GM21619 (cell line): ENCODE measurements at regions not wholly inside any gene's neighbourhood (a gene's known extent, or its start where the extent isn't known, plus 50 kb on each side); places are given as distances from the start of the nearest gene placed in this dataset.

Experiments
- ATAC-seq: cut with Tn5 transposase; IDR thresholded peaks from one replicate; pipeline ENCODE4 v1.9.1; 2021; ENCODE audit not compliant: unreplicated experiment

GRCh38 chr5:3734632-3735031, 139.0 kb downstream of the IRX1 start:
- no peak for ATAC-seq

GRCh38 chr5:3736466-3736865, 140.8 kb downstream of the IRX1 start:
- no peak for ATAC-seq

GRCh38 chr5:3736926-3737325, 141.3 kb downstream of the IRX1 start:
- no peak for ATAC-seq

- ATAC-seq: no peak
These were observed 143.3 kb downstream of the IRX1 start for GRCh38 chr5:3738919-3739318.

- ATAC-seq: no peak
These were observed 145.1 kb downstream of the IRX1 start for GRCh38 chr5:3740546-3741373.

- no peak for ATAC-seq
These were observed 145.7 kb downstream of the IRX1 start for GRCh38 chr5:3741374-3741770.

DNA sequence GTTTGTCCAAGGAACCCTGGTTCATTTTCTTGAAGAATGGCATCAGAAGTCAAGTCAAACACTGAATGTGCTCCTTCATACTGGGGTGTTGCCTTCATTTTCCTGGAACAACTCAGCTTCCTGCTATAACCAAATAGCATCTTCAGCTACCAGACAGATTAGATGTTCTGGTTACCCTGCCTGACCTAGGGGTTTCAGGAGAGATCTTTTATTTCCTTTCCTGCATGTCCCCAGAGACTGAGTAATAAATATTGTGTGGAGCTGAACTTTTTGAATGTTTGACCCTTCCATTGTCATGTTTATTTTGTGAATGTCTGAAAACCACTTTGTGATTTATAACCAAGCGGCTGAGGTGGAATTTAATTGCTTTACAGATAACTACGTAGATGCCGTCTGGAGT, 147.1 kb downstream of the IRX1 start:
- ATAC-seq: no peak

GRCh38 chr5:3751846-3752245, 156.2 kb downstream of the IRX1 start:
- ATAC-seq: no peak

DNA sequence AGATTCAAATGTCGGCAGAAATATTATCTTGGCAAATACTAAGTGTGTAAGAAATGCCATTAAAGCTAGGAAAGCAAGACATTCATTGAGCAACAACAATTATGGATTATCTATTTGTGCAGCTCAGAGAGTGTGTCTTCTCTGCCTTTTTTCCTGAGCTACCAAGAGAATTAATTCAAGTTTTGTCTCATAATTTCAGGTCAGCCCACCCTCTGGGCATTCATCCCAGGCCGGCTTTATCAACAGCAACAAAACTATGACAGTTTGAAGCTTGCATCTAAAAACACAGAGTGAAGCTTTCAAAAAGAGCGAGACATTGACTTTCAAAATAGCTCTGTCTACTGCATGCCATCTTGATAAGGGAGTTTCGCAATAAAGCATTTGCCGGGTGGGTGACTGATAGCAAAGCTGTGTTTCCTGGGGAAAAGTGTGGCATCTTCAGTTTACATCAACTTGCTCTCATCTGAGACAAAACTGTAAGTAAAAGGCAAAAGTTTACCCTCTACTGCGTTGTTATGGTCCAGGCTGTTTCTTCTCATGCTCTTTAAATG, 182.4 kb downstream of the IRX1 start:
- no peak for ATAC-seq

- ATAC-seq: no peak
These were observed 183.3 kb downstream of the IRX1 start for GRCh38 chr5:3778945-3779344.

DNA sequence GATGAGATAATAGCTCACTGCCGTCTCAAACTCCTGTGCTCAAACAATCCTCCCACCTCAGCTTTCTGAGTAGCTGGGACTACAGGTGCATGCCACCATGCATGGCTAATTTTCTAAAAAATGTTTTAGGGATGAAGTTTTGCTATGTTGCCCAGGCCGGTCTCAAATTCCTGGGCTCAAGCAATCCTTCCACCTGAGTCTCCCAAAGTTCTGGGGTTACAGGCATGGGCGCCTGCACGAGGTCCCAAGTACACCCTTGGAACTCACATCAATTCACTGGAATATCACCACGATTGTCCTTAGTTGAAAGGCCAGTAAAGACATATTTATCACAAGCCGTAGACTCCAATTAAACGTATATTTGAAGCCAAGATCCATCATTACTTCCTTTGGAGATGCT, 184.6 kb downstream of the IRX1 start:
- ATAC-seq: no peak

- ATAC-seq: no peak
These were observed 185.3 kb downstream of the IRX1 start for GRCh38 chr5:3780907-3781306.

GRCh38 chr5:3784854-3785253, 189.2 kb downstream of the IRX1 start:
- no peak for ATAC-seq

DNA sequence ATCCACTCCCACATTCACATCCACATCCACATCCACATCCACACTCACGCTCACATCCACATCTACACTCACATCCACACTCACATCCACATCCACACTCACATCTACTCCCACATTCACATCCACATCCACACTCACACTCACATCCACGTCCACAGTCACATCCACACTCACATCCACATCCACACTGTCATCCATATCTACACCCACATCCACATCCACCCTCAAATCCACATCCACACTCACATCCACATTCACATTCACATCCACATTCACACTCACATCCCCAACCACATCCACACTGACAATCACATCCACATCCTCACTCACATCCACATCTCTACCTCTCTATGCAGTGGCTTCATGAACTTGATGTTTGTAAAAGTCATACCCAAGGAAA, 190.5 kb downstream of the IRX1 start:
- ATAC-seq: no peak

DNA sequence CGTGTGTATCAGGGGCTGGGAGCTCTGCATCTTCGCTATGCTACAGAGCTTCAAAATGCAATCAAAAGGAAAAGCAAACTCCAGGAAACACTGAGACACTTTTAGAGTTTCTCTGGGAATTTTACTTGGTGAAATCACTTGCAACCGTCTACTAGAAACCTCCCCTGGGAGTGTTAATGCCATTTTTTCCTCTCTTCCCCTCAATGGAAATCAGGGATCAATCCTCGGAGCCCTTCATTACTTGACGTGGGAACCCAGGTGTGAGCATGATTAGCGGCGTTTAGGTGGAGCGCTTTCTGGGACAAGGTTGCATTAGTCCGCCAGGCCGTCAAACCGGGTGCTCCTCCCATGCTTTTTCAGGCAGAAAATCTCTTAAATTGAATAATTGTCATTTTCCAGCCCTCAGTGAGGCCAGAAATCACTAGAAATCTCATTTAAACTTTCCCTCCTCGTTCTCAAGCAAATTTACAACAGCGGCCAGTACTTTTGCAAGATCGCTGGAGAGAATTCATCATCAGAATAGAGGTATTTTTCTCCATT, 191.3 kb downstream of the IRX1 start:
- ATAC-seq: no peak

GRCh38 chr5:3787604-3788003, 192.0 kb downstream of the IRX1 start:
- no peak for ATAC-seq

GRCh38 chr5:3789519-3790193, 194.0 kb downstream of the IRX1 start:
- ATAC-seq: no peak

DNA sequence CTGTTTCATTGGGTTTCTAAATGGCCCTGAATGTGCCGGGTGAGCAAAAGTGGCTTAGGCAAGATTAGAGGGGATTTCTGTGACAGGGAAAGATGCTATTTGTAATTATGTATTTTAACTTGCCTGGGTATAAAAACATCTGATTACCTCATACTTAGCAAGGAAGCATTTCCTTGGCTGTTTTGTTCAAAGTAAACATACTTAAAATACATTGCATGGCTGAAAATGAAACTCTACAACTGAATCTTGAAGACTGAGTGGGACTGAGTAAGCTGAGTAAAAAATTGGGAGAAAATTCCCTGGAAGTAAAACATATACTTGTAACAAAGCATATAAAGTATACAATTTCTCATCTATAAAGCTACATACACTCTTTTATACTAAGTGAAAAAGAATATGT, 197.5 kb downstream of the IRX1 start:
- no peak for ATAC-seq

GRCh38 chr5:3794611-3795010, 199.0 kb downstream of the IRX1 start:
- no peak for ATAC-seq

GRCh38 chr5:3796736-3797135, 201.1 kb downstream of the IRX1 start:
- ATAC-seq: no peak

DNA sequence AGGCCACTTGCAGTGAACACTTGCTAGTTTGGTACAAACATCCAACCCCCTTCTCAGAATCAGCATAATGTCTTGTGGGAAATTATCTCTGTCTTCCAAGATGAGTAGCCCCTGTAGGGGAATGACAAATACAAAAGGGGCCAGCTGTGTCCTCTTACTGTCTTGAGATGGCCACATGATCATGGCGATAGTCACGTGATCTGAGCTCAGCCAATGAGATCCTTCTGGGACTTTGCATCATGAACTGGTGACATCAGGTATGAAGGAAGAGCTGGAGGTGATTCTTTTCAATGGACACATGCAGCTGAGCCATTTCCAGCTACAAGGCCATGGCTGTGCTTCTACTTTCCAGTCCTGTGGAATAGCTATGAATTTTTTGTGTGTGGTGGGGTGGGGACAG, 206.3 kb downstream of the IRX1 start:
- no peak for ATAC-seq

DNA sequence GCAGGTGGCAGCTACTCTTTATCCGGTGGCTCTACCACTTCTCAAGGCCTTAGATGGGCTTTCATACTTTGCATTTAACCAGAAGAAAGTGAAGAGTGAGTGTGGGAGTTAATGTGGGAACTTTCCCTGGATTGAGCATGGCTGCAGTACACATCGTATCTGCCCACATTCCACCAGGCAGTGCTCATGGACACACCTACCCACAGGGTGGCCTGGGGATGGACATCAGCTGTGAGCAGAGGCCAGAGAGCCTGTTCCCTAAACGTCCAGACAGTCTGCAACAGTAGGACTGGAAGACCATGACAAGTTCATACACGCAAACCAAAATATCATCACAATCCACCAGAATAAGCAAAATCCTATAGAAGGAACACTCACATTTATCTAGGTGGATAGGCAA, 213.8 kb downstream of the IRX1 start:
- ATAC-seq: no peak
